ENCODE measurements at regions not wholly inside any gene's neighbourhood (a gene's known extent, or its start where the extent isn't known, plus 50 kb on each side); places are given as distances from the start of the nearest gene placed in this dataset.

DNA sequence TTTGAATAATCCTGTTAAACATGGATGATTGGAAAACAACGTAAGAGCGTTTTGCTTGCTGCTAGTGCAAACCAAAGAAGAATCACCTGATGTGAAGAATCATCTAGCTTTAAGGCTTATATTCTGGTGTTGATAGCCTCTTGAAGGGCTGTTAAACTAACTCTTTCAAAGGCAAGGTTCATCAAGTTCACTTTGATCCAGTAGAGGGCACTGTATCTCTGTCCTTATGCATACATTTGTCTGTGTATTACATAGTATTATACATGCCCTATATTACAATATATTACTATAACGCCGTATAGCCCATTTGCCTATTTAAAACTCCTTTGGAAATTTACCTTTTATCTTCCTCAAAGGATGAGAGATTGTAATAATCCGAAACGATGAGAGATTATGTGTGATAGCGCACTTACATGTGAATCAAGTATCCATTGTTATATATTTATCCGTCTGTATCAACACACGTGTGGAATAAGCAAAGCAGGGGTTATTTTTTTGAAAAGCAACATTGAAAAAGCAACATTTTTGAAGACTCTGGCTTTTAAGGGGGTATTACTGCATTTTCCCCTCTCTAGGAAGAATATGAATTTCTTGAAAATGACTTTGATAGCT lies 50.8 kb upstream of the NRN1 start:
- Histone ChIP-seq H3K9me3 (ENCODE audit: low read depth, low read length, poor library complexity, severe bottlenecking) (no peaks in the 10 kb centered on the region), H3K27me3 (replicated peaks; ENCODE audit: insufficient read depth, low read depth, low read length, poor library complexity) (peaks cover 7% of the 10 kb centered on the region), H3K4me3 (ENCODE audit: low read depth, low read length, poor library complexity, severe bottlenecking) (no peak overlapping the region), H3K4me1 (ENCODE audit: insufficient read depth, low read length, poor library complexity, severe bottlenecking) (no peaks in the 10 kb centered on the region), H3K27ac (ENCODE audit: low read depth, low read length, poor library complexity, severe bottlenecking) (no peak overlapping the region), H3K36me3 (ENCODE audit: insufficient read depth, low read length, poor library complexity, severe bottlenecking) (no peaks in the 10 kb centered on the region)
- no TSS peak for BruUV-seq (replicated peaks)
- DNase-seq (ENCODE audit: low spot score): peak; percentile 77
- intact Hi-C loops (cut with micrococcal nuclease; ENCODE audit: unreplicated experiment): loop anchor here (1.0 to 10.0 kb wide), 3 partner anchors 257 to 490 kb away; no protein-coding TSS in a partner anchor
- TF ChIP-seq, protein P1, sequence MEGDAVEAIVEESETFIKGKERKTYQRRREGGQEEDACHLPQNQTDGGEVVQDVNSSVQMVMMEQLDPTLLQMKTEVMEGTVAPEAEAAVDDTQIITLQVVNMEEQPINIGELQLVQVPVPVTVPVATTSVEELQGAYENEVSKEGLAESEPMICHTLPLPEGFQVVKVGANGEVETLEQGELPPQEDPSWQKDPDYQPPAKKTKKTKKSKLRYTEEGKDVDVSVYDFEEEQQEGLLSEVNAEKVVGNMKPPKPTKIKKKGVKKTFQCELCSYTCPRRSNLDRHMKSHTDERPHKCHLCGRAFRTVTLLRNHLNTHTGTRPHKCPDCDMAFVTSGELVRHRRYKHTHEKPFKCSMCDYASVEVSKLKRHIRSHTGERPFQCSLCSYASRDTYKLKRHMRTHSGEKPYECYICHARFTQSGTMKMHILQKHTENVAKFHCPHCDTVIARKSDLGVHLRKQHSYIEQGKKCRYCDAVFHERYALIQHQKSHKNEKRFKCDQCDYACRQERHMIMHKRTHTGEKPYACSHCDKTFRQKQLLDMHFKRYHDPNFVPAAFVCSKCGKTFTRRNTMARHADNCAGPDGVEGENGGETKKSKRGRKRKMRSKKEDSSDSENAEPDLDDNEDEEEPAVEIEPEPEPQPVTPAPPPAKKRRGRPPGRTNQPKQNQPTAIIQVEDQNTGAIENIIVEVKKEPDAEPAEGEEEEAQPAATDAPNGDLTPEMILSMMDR (conservative IDR thresholded peaks at IDR 0.05; ENCODE audit: low read depth, low read length): peak; percentile 72
- TF ChIP-seq EZH2 (IDR thresholded peaks at IDR 0.05; ENCODE audit: borderline replicate concordance, low read depth, low read length, poor library complexity, severe bottlenecking): no peak
- POLR2A ChIA-PET (ENCODE audit: low non-redundant PET): no interaction called here
- CTCF ChIA-PET: interaction anchor here (1.6 to 2.2 kb wide), 2 partner anchors 437 to 490 kb away, joined by 8 read pairs; no protein-coding TSS in a partner anchor

Measured in A673 (cell line).